ENCODE measurements at regions not wholly inside any gene's neighbourhood (a gene's known extent, or its start where the extent isn't known, plus 50 kb on each side); places are given as distances from the start of the nearest gene placed in this dataset.

DNA sequence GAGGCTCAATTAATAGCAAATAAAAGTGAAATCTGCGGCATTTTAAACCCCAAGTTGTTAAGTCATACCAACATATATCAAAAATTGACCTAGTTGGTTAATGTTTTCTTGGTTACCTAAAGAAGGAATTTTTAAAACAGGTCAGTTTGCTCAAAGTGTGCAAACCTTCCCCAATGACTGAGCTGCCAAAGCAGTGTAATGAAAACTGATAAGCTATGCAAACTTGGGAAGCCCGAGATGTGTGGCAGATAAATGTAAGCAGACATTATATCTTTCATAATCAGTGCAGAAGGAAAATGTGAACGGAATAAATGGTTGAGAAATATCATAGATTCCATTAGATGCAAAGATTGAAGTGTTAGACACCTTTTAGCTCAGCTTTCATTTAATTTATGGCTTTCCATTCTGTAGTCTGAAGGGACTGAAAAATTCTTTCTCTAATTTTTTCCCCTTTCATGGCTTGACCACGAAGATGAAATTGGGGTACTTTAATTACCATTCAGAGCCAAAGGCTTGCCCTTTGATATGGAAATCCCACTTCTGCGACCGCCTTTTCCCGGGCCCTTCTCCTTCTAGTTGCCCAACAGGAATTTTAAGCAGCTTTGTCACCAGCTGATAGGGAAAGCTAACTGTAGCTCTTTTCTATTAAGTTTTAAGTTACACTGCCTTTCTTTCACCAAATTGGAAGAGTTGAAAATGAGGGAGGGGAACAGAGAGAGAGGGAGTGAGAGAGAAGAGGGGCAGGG is 306.6 kb upstream of the SOX5 start:
- DNase-seq: no peak

- DNase-seq: no peak
Observed at GRCh38 chr12:24252602-24253001, 303.1 kb upstream of the SOX5 start.

DNA sequence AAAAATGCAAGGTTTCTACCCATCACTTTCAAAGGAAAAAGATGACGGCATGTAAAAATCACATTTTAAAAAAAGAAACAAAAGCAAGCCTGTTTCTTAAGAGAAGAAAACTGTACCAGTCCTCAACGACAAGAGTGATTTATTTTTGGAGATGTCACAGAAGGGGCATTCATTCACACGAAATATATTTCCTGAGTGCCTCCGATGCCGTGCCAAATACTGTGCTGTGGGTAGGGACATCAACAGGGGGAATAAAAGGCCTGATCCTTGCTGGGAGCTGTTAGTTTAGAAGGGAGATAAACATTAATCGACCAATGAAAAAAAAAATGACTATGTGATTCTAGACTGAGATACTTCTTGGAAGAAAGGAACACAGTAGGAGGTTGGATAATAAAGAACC is 297.5 kb upstream of the SOX5 start:
- no peak for DNase-seq

GRCh38 chr12:24246376-24246775 is 296.9 kb upstream of the SOX5 start:
- DNase-seq: no peak

GRCh38 chr12:24244801-24245200 is 295.3 kb upstream of the SOX5 start:
- no peak for DNase-seq

DNA sequence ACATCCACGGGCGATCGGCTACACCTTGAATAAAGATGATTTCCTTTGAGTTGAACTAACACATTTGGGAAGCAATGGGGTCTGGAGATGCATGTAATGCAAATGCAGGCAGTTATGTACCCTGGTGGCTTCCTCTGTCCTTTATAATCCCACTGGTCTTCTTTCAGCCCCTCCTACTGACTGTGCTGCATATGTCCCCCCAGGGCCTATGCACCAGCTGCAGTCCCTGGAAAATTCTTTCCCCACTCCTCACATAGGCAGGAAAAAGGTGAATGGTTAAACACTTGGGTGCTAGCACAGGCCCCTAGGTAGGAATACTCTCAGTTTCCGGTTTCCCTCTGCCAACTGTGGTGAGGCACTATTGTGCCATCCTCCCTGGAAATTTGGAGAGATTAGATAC is 294.8 kb upstream of the SOX5 start:
- no peak for DNase-seq

DNA sequence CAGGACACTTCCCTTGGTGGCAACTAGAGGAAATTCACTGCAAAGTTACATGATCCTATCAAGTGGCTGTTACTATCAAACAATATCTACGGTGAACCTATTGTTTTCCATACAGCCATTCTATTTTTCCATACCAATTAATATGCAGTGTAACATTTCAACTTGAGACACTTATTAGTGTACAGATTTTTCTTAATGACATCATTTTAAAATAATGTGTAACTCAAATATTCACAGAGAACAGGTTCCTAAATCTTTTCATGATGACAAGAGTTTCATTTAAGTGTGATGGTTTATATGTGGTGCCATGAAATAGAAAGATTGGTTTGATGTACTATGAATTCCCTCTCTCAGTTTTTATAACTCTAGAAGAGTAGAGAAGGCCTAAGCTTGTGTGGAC is 291.2 kb upstream of the SOX5 start:
- DNase-seq: no peak

DNA sequence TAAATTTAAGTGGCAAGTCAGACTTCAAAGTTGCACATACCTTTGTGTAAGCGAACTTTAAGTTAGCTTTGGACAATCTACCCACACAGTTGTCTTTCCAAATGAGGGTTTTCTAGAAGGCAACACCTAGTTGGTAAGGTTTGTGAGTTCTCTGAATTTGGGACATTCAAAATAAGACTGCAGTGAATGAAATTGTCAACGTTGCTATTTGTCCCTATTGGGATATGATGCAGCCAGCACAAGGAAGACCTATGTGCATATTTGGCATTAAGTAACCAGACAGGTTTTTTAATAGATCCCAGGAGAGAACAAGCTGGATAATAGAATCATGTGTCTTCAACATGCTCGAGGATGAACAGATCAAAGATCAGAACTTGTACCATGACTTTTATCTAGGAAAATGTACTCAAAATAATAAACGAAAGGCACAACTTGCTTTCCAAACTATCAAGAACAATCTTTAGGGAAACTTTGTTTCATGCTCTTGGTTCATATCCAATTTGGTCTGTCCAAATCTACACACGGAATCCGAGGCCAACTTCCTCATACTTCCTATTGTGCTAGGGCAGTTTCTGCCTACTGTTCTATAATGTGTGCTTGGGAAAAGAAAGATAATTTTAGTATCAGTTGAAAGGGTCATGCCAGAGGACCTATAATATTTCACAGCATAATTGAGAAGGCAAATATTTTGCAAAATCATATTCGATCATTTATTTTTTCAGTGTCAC is 284.2 kb upstream of the SOX5 start:
- DNase-seq: no peak

DNA sequence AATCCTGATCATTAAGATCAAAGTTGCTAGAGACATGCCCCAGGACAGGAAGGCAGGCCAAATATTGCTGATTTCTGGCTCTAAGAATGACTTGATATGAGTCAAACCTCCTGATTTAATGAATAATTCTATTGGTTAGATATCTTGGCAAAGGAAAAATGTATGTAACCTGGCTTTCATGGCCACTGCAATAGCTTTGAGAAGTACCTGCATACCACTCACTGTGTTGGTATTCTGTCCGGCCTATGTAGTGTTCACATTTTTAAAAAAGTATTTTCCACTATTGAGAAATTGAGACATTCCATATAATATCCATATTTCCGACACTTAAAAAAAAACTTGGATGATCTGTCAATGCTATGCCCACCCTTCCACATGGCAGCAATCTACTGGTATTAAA is 283.1 kb upstream of the SOX5 start:
- no peak for DNase-seq

DNA sequence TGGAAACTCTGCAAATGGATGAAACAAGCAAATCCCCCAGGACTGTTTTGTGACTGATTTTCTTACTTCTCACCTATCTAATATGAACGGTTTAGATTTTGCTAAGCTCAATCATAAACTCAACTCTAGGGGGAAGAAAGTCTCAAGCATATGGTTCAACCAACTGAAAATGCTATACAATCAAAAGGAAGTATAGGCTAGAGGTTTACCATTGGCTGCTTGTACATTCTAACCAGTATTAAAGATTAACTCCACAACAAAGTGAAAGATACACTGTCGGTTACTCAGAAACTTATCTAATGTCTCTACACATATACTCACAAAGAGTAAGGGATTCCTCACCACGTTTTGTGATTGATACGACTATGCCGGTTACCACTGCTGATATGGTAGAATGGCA is 281.8 kb upstream of the SOX5 start:
- DNase-seq: no peak

GRCh38 chr12:24230061-24230701 is 280.7 kb upstream of the SOX5 start:
- DNase-seq: no peak

GRCh38 chr12:24229031-24229700 is 279.7 kb upstream of the SOX5 start:
- no peak for DNase-seq

GRCh38 chr12:24228371-24228770 is 278.9 kb upstream of the SOX5 start:
- DNase-seq: no peak

- no peak for DNase-seq
Observed at GRCh38 chr12:24227551-24227950, 278.1 kb upstream of the SOX5 start.

- no peak for DNase-seq
Observed at GRCh38 chr12:24226745-24227350, 277.4 kb upstream of the SOX5 start.

DNA sequence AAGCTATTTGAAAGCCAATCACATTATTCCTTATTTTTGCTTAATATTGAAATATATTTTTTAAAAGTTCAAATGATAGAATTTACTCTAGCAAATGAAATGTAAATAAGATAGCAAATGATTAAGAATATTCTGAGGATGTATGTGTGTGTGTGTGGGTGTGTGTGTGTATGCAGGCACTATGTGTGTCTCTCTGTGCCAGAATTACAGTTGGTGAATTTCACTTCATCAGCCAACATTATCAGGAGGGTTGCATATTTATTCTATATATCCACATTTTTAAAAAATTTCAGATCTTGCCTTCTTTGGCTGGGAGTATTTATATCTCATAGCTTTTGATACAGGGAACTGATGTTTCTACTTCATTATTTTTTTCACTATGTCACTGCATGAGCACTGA is 274.9 kb upstream of the SOX5 start:
- no peak for DNase-seq

DNA sequence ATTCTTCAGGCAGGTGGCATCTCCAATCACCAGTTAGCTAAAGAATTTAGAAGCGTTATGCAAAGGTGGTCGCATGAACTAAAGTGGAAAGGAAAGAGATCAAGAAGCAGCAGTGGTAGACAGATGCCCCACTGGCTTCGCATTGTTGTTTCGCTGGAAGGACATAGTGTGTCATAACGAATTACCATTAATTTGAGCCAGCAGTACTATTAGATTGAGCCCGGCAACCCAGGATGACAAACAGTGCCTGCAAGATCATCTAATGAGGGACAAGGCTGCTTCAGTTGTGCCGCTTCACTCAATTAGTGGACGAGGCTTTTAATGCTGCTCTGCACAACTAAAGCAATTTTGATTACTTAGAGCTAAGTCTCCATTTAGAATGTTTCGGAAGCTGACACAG is 274.5 kb upstream of the SOX5 start:
- no peak for DNase-seq

DNA sequence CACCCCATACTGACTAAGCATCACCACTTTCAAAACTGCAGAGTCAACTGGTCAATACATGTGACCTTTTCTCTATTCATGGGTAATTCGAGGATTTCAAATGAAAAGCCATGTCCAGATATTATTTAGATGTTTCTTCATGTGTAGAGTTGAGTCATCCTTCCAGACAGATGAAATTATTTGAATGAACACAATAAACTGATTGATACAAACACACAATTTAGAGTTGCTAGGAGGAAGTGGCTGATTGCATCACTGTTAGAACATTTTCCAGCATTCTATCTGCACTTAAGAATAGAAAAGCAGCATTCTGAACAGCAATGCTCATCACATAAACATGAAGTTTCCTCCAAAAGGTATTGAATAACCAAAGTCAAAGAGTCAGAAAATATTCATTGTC is 273.5 kb upstream of the SOX5 start:
- DNase-seq: no peak

DNA sequence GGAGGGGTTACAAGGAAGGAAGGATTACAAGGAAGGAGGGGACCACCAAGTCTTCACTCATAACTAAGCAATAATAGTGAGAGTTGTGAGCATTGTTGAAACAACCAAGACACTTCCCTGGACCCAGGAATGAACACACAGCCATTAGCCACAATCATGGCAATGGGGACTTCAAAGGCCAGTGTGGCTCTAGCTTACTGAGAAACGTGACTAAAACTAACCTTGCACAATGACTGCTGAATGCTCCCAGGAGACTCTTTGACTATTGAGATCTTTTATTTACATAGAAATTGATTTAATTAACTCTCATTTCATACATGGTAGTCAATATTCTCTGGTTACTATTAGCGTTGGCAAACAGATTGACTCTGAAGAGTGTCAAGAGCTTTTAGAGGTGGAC is 263.0 kb upstream of the SOX5 start:
- DNase-seq: no peak

- no peak for DNase-seq
Observed at GRCh38 chr12:24206621-24207020, 257.2 kb upstream of the SOX5 start.

DNA sequence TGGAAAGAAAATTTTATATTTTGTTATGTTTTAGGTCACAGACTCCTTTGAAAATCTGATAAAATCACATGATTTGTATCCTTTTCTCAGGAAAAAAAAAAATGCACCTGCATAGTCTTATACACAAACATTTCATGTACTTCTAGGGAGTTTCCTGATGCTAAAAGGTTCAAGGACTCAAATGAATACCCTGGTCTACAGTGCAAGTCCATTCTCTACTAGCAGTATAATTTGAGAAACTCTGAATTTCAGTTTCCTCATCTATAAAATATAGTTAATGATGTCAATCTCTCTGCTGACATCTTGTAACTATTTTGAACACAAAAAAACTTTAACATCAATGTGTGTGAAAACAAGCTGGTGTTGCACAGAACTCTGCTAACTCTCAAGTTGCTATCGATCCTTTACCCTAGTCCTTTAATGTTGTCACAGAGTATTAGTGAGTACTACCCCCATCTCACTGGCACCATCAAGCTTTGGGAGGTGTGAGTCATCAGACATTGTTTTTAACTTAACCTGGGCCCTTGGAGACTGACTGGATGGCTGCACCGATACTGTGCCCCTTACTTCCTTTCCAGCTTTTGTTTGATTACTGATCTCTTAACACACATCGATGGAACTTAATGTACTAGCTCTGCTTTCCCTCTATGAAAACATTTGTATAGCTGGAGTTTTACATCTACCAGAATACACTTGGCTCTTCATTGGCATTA is 251.9 kb upstream of the SOX5 start:
- DNase-seq: no peak

DNA sequence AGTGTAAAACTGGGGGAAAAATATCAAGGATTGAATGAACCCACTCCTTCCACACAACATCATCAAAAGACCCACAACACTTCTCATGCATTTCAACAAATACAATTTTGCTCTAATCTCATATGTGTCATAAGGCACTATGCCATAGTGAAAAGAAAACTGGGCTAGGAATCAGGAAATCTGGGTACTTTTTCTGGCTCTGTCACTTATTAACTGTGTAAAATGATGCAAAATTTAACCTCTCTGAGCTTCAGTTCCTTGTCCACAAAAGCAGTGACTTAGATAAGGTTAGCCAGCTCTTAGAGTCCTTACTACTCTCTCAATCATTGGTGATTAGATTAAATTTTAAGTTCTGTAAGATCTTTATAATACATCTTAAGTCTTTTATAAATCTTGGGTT is 250.5 kb upstream of the SOX5 start:
- DNase-seq: no peak
